HL-60 (cell line): ENCODE measurements at regions not wholly inside any gene's neighbourhood (a gene's known extent, or its start where the extent isn't known, plus 50 kb on each side); places are given as distances from the start of the nearest gene placed in this dataset.

ENCODE experiments used
- GABPA ChIP-seq: IDR thresholded peaks from 2 replicates; pipeline ENCODE4 v1.6.1; 2012; ENCODE audit warnings: low read depth
- POLR2AphosphoS5 ChIP-seq: IDR thresholded peaks from 2 replicates; pipeline ENCODE4 v1.6.1; 2012; ENCODE audit warnings: low read depth
- SPI1 ChIP-seq: IDR thresholded peaks from 2 replicates; pipeline ENCODE4 v1.6.1; 2012; ENCODE audit warnings: low read depth, mild to moderate bottlenecking, borderline replicate concordance
- TF ChIP-seq, protein P1 (sequence below): IDR thresholded peaks from one replicate; pipeline ENCODE4 v1.5.1; 2011; ENCODE audit warnings: low read length, control low read depth, inconsistent platforms; ENCODE audit not compliant: insufficient read depth
- TF ChIP-seq, protein P2 (sequence below): IDR thresholded peaks from 2 replicates; pipeline ENCODE4 v1.6.1; 2012; ENCODE audit warnings: low read depth; ENCODE audit not compliant: insufficient replicate concordance

DNA sequence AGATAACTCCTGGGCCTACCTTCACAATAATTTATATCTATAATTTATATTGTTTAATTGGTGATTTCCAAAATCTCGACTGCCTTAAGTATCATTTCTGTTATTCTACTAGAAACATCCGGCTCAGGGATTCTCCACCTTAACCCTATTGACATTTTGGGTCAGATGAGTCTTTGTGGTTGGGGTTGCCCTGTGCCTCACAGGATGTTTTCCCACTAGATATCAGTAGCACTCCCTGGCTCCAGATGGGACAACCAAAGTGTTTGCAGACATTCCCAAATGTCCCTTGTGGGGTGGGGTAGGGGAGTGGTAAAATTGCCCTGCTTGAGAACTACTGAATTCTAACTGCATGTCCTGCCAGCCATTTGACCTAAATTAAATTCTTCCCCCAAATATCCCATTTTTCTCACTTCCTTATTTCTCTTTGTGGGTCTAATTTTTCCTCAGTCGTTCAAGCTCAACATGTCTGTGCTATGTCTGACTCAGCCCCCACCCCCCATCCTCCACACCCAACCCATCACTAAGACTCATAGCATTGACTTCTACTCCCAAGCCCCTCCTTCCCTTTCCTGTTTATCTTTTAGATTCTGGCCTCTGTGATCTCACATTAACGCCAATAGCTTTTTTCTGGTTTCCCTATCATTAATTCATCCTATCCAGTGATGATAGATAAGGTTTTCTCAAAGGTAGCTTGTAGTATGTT lies 545.1 kb downstream of the EFNB2 start:
- TF ChIP-seq, protein P1, sequence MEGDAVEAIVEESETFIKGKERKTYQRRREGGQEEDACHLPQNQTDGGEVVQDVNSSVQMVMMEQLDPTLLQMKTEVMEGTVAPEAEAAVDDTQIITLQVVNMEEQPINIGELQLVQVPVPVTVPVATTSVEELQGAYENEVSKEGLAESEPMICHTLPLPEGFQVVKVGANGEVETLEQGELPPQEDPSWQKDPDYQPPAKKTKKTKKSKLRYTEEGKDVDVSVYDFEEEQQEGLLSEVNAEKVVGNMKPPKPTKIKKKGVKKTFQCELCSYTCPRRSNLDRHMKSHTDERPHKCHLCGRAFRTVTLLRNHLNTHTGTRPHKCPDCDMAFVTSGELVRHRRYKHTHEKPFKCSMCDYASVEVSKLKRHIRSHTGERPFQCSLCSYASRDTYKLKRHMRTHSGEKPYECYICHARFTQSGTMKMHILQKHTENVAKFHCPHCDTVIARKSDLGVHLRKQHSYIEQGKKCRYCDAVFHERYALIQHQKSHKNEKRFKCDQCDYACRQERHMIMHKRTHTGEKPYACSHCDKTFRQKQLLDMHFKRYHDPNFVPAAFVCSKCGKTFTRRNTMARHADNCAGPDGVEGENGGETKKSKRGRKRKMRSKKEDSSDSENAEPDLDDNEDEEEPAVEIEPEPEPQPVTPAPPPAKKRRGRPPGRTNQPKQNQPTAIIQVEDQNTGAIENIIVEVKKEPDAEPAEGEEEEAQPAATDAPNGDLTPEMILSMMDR, result no peak
- TF ChIP-seq SPI1 (no peak), POLR2AphosphoS5 (no peak), GABPA (no peak)
- TF ChIP-seq, protein P2, sequence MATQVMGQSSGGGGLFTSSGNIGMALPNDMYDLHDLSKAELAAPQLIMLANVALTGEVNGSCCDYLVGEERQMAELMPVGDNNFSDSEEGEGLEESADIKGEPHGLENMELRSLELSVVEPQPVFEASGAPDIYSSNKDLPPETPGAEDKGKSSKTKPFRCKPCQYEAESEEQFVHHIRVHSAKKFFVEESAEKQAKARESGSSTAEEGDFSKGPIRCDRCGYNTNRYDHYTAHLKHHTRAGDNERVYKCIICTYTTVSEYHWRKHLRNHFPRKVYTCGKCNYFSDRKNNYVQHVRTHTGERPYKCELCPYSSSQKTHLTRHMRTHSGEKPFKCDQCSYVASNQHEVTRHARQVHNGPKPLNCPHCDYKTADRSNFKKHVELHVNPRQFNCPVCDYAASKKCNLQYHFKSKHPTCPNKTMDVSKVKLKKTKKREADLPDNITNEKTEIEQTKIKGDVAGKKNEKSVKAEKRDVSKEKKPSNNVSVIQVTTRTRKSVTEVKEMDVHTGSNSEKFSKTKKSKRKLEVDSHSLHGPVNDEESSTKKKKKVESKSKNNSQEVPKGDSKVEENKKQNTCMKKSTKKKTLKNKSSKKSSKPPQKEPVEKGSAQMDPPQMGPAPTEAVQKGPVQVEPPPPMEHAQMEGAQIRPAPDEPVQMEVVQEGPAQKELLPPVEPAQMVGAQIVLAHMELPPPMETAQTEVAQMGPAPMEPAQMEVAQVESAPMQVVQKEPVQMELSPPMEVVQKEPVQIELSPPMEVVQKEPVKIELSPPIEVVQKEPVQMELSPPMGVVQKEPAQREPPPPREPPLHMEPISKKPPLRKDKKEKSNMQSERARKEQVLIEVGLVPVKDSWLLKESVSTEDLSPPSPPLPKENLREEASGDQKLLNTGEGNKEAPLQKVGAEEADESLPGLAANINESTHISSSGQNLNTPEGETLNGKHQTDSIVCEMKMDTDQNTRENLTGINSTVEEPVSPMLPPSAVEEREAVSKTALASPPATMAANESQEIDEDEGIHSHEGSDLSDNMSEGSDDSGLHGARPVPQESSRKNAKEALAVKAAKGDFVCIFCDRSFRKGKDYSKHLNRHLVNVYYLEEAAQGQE, result no peak
